ENCODE measurements at regions not wholly inside any gene's neighbourhood (a gene's known extent, or its start where the extent isn't known, plus 50 kb on each side); places are given as distances from the start of the nearest gene placed in this dataset.
"Not testable (repeated sequence)": the region's sequence is repeated elsewhere in the genome, so short reads cannot be mapped to it uniquely, and the experiment has no call there.

- DNase-seq: no peak
Measured at GRCh38 chr12:60568914-60569313, 973.1 kb downstream of the SLC16A7 start.

- no peak for DNase-seq
Measured at GRCh38 chr12:60577607-60578006, 981.8 kb downstream of the SLC16A7 start.

GRCh38 chr12:60587664-60588063 lies 991.8 kb downstream of the SLC16A7 start:
- not testable (repeated sequence) for DNase-seq

- no peak for DNase-seq
Measured at GRCh38 chr12:60594035-60594711, 998.3 kb downstream of the SLC16A7 start.

GRCh38 chr12:60602601-60603000 lies 1006.8 kb downstream of the SLC16A7 start:
- no peak for DNase-seq

DNA sequence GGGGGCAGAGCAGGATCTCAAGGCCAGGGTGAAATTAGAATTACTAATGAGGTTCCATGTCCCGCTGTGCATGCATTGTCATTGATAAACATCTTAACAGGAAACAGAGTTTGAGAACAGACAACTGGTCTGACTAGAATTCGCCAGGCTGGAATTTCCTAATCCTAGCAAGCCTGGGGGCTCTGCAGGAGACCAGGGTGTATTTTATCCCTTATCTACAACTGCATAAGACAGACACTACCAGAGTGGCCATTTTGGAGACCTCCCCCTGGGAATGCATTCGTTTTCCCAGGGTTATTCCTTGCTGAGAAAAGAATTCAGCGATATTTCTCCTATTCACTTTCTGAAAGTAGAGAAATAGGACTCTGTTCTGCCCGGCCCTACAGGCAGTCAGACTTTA lies 1007.6 kb downstream of the SLC16A7 start:
- DNase-seq: not testable (repeated sequence)

- no peak for DNase-seq
Measured at GRCh38 chr12:60616400-60616799, 1020.6 kb downstream of the SLC16A7 start.

DNA sequence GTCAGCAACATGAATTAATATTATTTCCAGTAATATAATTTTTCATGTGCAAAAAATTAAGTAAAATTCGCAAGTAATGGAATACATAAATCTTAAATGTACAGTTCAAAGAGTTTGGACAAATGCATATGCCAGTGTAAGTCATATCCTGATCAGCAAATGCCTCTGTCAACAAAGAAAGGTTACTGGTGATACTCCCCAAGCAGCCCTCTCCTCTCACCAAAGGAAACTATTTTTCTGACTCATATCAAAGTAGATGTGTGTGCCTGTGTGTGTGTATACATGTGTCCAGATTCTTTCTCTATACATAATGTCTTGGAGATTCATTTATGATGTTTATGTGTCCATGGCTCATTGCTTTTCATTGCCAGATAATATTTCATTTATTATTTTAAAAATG lies 1035.0 kb downstream of the SLC16A7 start:
- no peak for DNase-seq

DNA sequence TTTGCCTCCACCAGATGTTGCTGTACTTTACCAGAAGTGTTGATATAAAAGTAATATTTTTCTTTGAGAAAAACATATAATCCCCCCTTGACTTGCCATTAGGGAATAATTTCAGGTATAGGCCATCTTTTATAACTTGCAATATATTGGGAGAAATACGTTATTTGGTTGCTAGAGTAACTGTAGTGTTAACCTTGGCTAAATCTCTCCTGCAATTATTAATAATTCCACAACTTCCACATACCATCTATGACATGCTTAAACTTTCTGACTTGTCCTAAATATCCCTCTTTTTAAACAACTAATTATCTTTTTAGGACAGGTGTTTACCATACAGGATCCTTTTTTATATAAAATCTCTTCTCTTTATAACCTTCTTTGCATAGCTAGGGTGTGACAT lies 1048.2 kb downstream of the SLC16A7 start:
- DNase-seq: no peak

GRCh38 chr12:60666895-60667294 lies 1071.1 kb downstream of the SLC16A7 start:
- no peak for DNase-seq

- no peak for DNase-seq
Measured at GRCh38 chr12:60672949-60673348, 1077.1 kb downstream of the SLC16A7 start.

- DNase-seq: no peak
Measured at GRCh38 chr12:60684988-60685655, 1089.3 kb downstream of the SLC16A7 start.

- no peak for DNase-seq
Measured at GRCh38 chr12:60689137-60689536, 1093.3 kb downstream of the SLC16A7 start.

DNA sequence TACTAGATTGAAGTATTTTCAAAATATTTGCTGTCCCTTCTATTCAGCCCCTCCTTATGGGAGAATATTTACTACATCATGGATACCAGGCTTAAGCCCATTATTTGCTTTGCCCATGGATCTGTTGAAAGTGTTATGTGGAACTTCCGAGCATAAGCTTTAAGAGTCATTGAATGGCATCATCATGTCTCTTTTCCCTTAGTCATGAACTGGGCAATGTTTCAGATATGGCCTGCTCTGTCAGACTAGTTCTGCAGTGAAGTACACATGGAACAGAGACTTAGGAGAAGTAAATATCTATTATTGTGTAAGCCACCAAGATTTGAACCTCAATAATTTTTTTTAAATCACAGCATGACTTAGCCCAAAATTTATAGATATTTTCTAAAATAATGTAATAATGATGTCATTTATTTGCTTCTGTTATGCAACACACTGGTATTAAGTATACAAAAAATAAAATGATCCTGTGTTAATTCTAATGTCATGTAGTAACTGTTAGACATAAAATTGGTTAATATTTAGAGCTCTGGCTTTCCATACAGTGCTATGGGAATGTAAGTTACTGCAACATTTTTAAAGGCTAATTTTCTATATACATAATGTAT lies 1097.3 kb downstream of the SLC16A7 start:
- DNase-seq: no peak

- DNase-seq: no peak
Measured at GRCh38 chr12:60704171-60704914, 1108.5 kb downstream of the SLC16A7 start.

DNA sequence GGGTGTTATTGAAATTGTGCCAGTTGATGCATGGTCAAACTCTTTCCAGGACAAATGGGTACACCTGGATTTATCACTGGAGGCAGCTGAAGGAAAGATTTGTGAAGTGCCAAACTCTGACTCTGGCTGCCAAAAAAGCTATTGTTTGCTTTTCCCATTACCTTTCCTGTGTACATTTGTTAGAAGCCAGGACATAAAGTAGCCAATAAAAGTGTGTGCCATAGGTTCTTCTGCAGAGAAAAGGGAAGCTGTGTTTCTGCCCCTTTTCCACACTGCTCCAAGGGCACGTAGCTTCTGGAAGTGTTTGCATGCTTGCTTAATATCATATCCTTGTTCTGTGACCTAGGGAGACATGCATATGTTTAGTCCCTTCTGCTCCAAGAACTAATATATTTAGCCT lies 1114.4 kb downstream of the SLC16A7 start:
- DNase-seq: no peak

DNA sequence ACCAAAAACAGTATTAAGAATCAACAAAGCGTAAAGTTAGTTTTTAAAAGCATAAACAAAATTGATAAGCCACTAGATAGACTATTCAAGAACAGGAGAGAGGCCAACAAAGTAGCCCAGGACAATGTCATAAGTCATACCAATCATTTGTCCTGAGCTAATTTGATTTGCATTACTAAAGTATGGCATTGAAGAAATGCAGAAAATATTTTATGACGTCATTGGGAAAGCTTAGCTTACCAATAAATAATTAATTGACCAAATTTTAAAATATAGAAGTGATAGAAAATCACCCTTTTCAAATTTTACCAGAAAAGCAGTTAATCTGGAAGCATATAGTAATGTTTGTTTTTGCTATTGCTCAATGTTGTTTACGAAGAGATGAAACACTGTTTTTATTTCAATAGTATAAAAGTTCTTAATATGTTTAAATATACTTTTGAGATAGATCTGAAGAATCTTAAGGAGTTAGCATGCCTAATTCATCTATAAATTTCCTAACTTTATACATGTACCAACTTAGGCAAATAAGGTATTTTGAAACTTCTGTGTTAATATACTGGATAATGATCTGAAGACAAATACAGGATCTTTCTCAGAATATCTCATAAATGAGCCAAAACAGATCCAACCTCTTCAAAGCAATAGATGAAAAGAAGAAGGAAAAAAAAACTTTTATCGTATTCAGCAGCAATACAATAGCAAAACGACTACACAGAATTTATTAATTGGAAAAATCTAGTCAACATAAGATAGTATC lies 1118.5 kb downstream of the SLC16A7 start:
- no peak for DNase-seq

GRCh38 chr12:60724475-60724874 lies 1128.6 kb downstream of the SLC16A7 start:
- DNase-seq: no peak

DNA sequence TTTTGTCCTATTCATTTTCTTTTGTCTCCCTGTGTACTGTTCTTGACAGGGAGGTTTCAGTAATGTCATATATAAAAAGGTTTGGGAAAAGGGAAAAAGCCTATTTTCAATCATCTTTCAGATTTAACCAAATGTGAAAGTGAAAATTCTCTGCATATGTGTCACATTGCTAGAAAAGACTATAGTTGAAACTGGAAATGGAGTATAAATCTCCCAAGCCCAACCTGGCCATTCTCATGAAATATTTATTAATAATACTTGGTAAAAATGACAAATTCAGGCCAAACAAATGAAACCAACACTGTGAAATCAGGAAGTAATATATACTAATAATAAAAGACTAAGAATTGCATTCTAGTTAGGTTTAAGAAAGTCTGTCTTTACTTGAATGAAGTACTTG lies 1129.2 kb downstream of the SLC16A7 start:
- DNase-seq: no peak

DNA sequence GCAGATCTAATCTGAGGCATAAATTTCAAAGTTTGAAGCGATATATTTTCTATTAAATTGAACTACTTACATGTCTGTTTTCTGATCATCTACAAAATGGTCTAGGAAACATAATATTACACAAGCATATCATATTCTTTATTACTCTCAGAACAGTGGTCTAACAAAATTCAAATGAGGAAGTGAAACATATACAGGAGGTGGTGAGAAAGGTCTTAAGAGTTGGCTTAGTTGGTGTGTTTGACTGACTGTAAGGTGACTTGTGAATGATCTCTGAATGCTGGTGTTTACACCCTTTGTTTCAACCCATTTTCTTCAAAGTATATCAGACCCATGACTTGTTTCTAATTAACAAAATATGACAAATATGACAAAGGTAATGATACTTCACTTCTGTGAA lies 1156.8 kb downstream of the SLC16A7 start:
- no peak for DNase-seq

DNA sequence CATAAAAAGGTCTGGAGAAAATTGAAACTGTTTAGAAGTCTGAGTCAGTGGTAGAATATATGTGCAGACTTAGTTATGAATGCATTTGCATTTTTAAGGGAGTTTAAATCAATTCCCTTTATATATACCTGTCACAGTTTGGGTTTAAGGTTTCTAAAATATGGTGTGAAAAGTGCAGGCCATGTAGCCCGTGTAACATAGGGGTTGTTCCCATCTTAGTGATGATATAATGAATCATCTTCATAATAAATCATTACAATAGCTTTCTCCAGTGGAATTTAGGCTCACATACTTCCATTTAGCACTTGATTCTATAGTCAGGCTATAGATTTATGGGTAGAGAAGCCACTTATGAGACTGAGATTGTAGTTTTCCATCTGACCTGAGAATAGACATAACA lies 1162.4 kb downstream of the SLC16A7 start:
- no peak for DNase-seq

DNA sequence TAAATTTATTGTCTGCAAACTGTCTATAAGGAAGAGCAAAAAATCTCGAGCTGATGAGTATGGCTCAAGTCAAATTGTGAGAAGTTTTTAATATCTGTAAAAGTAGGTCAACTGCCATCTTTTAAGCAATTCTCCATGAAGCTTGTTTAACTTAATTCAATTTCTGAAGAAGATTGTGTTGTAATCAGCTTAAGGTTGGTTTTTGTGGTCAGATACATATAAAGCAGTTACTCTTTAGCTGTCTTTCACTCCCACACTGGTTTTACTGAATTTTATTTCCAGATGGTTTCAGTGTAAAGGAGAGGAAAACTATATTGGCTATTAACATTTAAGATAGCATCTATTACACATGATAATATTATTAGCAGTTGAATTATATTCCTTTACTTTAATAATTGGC lies 1165.1 kb downstream of the SLC16A7 start:
- DNase-seq: no peak

DNA sequence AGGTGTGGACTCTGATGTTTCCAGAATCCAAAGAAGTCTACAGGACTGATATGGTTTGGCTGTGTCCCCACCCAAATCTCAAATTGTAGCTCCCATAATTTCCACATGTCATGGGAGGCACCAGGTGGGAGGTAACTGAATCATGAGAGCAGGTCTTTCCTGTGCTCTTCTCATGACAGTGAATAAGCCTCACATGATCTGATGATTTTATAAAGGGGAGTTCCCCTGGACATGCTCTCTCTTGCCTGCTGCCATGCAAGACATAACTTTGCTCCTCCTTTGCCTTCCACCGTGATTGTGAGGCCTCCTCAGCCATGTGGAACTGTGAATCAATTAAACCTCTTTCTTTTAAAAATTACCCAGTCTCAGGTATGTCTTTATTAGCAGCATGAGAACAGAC lies 1205.3 kb downstream of the SLC16A7 start:
- DNase-seq: not testable (repeated sequence)
